ENCODE measurements at regions not wholly inside any gene's neighbourhood (a gene's known extent, or its start where the extent isn't known, plus 50 kb on each side); places are given as distances from the start of the nearest gene placed in this dataset.

DNA sequence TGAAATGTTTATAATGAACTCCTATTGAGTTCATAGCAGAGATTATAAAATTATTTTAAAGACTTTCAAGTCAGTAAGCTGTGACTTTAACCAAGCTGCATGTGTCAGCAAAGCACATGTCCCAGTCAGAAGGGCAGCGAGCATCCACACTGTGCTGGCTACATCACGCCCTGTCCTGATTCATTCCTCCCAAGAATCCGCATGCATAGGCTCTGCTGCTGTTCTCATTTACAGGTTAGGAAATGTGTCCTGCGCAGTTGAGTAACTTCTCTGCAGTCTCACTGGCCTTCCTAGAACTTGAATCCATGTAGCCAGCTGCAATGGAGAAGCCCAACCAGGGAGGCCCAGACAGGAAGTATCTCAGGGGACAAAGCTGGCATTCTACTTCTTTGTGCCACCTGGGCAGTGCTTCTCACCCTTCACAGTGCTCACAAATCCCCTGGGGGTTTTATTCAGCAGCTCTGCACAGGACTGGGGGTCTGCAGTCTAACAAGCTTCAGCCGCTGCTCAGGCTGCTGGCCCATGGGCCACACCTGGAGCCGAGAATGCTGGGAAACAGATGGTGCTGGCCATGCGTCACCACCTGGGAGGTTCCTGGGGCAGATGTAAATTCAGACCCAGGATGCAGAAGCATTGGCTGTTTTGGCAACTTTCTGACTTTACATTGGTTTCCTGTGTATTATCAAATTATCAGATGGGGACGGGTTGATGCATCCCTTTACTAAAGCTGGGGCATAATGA is 192.8 kb upstream of the GDF10 start:
- Histone ChIP-seq H3K79me2 (replicated peaks; ENCODE audit: insufficient read depth, low read length) (no peaks in the 10 kb centered on the region), H3K27me3 (ENCODE audit: insufficient read depth, low read depth, low read length) (no peaks in the 10 kb centered on the region), H2AFZ (ENCODE audit: low read depth, low read length) (no peak overlapping the region), H4K20me1 (ENCODE audit: insufficient read depth) (no peaks in the 10 kb centered on the region), H3K4me3 (ENCODE audit: low read length) (no peak overlapping the region), H3K9me2 (ENCODE audit: insufficient read depth, low read length) (no peaks in the 10 kb centered on the region), H3K27ac (ENCODE audit: low read length) (no peak overlapping the region), H3K36me3 (ENCODE audit: insufficient read depth, low read length) (no peaks in the 10 kb centered on the region), H3K4me2 (ENCODE audit: low read length) (no peak overlapping the region), H3F3A (ENCODE audit: insufficient read depth, low read length, poor library complexity, severe bottlenecking) (no peaks in the 10 kb centered on the region), H3K9ac (ENCODE audit: low read length) (no peak overlapping the region), H3K9me3 (ENCODE audit: low read length) (no peaks in the 10 kb centered on the region)
- TF ChIP-seq SMC3 (conservative IDR thresholded peaks at IDR 0.05; ENCODE audit: poor library complexity): no peak
- TF ChIP-seq EZH2 (IDR thresholded peaks at IDR 0.05; ENCODE audit: borderline replicate concordance, insufficient read depth, low read length, poor library complexity, severe bottlenecking): no peak
- no peak for TF ChIP-seq TAF1 (IDR thresholded peaks at IDR 0.05; ENCODE audit: low read depth)
- TF ChIP-seq, protein P1, sequence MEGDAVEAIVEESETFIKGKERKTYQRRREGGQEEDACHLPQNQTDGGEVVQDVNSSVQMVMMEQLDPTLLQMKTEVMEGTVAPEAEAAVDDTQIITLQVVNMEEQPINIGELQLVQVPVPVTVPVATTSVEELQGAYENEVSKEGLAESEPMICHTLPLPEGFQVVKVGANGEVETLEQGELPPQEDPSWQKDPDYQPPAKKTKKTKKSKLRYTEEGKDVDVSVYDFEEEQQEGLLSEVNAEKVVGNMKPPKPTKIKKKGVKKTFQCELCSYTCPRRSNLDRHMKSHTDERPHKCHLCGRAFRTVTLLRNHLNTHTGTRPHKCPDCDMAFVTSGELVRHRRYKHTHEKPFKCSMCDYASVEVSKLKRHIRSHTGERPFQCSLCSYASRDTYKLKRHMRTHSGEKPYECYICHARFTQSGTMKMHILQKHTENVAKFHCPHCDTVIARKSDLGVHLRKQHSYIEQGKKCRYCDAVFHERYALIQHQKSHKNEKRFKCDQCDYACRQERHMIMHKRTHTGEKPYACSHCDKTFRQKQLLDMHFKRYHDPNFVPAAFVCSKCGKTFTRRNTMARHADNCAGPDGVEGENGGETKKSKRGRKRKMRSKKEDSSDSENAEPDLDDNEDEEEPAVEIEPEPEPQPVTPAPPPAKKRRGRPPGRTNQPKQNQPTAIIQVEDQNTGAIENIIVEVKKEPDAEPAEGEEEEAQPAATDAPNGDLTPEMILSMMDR (IDR thresholded peaks at IDR 0.05; ENCODE audit: poor library complexity, severe bottlenecking): no peak
- TF ChIP-seq RAD21 (conservative IDR thresholded peaks at IDR 0.05): no peak
- no peak for TF ChIP-seq MXI1 (conservative IDR thresholded peaks at IDR 0.05; ENCODE audit: poor library complexity, severe bottlenecking)
- TF ChIP-seq, protein P2, sequence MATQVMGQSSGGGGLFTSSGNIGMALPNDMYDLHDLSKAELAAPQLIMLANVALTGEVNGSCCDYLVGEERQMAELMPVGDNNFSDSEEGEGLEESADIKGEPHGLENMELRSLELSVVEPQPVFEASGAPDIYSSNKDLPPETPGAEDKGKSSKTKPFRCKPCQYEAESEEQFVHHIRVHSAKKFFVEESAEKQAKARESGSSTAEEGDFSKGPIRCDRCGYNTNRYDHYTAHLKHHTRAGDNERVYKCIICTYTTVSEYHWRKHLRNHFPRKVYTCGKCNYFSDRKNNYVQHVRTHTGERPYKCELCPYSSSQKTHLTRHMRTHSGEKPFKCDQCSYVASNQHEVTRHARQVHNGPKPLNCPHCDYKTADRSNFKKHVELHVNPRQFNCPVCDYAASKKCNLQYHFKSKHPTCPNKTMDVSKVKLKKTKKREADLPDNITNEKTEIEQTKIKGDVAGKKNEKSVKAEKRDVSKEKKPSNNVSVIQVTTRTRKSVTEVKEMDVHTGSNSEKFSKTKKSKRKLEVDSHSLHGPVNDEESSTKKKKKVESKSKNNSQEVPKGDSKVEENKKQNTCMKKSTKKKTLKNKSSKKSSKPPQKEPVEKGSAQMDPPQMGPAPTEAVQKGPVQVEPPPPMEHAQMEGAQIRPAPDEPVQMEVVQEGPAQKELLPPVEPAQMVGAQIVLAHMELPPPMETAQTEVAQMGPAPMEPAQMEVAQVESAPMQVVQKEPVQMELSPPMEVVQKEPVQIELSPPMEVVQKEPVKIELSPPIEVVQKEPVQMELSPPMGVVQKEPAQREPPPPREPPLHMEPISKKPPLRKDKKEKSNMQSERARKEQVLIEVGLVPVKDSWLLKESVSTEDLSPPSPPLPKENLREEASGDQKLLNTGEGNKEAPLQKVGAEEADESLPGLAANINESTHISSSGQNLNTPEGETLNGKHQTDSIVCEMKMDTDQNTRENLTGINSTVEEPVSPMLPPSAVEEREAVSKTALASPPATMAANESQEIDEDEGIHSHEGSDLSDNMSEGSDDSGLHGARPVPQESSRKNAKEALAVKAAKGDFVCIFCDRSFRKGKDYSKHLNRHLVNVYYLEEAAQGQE (IDR thresholded peaks at IDR 0.05; ENCODE audit: borderline replicate concordance): no peak
- TF ChIP-seq POLR2AphosphoS5 (IDR thresholded peaks at IDR 0.05): no peak
- no peak for TF ChIP-seq EP300 (conservative IDR thresholded peaks at IDR 0.05; ENCODE audit: poor library complexity, severe bottlenecking)

DNA sequence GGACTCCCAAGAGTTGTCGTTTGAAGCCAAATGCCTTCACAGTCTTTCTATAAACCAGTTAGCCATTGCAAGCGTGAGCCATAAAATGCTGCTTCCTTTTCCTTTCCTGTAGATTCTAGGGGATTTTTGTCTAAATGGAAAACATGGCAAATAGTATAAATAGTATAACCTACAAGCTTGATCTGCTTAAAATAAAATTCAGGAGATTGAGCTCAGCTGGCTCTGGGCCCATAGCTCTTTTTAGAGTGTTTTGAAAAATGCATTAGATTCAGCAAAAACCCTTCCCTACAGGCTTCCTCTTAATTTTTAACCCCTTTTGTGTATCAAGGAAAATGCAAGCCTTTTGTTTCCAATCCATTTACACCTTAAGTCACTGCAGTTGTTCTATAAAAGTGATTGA is 190.1 kb upstream of the GDF10 start:
- TF ChIP-seq MXI1 (conservative IDR thresholded peaks at IDR 0.05; ENCODE audit: poor library complexity, severe bottlenecking) (no peak), POLR2AphosphoS5 (IDR thresholded peaks at IDR 0.05) (no peak), TAF1 (IDR thresholded peaks at IDR 0.05; ENCODE audit: low read depth) (no peak)
- Histone ChIP-seq H2AFZ (ENCODE audit: low read depth, low read length) (no peak overlapping the region), H3F3A (ENCODE audit: insufficient read depth, low read length, poor library complexity, severe bottlenecking) (no peaks in the 10 kb centered on the region), H3K4me3 (ENCODE audit: low read length) (no peak overlapping the region), H3K9ac (ENCODE audit: low read length) (no peak overlapping the region), H3K27ac (ENCODE audit: low read length) (no peak overlapping the region), H3K27me3 (ENCODE audit: insufficient read depth, low read depth, low read length) (no peaks in the 10 kb centered on the region), H3K36me3 (ENCODE audit: insufficient read depth, low read length) (no peaks in the 10 kb centered on the region), H4K20me1 (ENCODE audit: insufficient read depth) (no peaks in the 10 kb centered on the region), H3K9me2 (ENCODE audit: insufficient read depth, low read length) (no peaks in the 10 kb centered on the region), H3K4me2 (ENCODE audit: low read length) (no peak overlapping the region), H3K9me3 (ENCODE audit: low read length) (no peaks in the 10 kb centered on the region), H3K79me2 (replicated peaks; ENCODE audit: insufficient read depth, low read length) (no peaks in the 10 kb centered on the region)

Measured in neural cell (in vitro differentiated cells).